RWPE2 (cell line): ENCODE measurements at regions not wholly inside any gene's neighbourhood (a gene's known extent, or its start where the extent isn't known, plus 50 kb on each side); places are given as distances from the start of the nearest gene placed in this dataset.

Experiments used
- ATAC-seq: fragments of 200-7000 bp; cut with Tn5 transposase; 3 replicates; pipeline ENCODE4 v1.9.1; 2021; ENCODE audit warnings: low read depth
- DNase-seq: peaks from one replicate; pipeline ENCODE4 v3.0.0-alpha.2; 2020; ENCODE audit warnings: low spot score
- H3K27ac ChIP-seq: fragments of 450-650 bp; 2 replicates; pipeline ENCODE4 v1.5.1; 2017; ENCODE audit warnings: mild to moderate bottlenecking; ENCODE audit not compliant: poor library complexity, severe bottlenecking
- H3K27me3 ChIP-seq: fragments of 250-450 bp; sonication (Bioruptor Pico); 2 replicates; pipeline ENCODE4 v1.5.1; 2021; ENCODE audit warnings: mild to moderate bottlenecking, moderate library complexity; ENCODE audit not compliant: insufficient read depth, poor library complexity, severe bottlenecking
- H3K36me3 ChIP-seq: fragments of 250-450 bp; sonication (Bioruptor Pico); 2 replicates; pipeline ENCODE4 v1.5.1; 2020; ENCODE audit warnings: low read depth, mild to moderate bottlenecking, moderate library complexity
- H3K4me1 ChIP-seq: fragments of 250-450 bp; sonication (Bioruptor Pico); 2 replicates; pipeline ENCODE4 v1.5.1; 2021; ENCODE audit warnings: mild to moderate bottlenecking, moderate library complexity; ENCODE audit not compliant: insufficient read depth, poor library complexity, severe bottlenecking
- H3K4me3 ChIP-seq: fragments of 250-450 bp; sonication (Bioruptor Pico); 2 replicates; pipeline ENCODE4 v1.5.1; 2021; ENCODE audit warnings: mild to moderate bottlenecking, moderate library complexity; ENCODE audit not compliant: severe bottlenecking
- H3K9me3 ChIP-seq: fragments of 250-450 bp; sonication (Bioruptor Pico); 2 replicates; pipeline ENCODE4 v1.5.1; 2021; ENCODE audit warnings: mild to moderate bottlenecking, moderate library complexity; ENCODE audit not compliant: severe bottlenecking
- TF ChIP-seq, protein P1 (sequence below): fragments of 450-650 bp; IDR thresholded peaks from one replicate; pipeline ENCODE4 v1.5.1; 2017; ENCODE audit warnings: mild to moderate bottlenecking, moderate library complexity; ENCODE audit not compliant: poor library complexity, severe bottlenecking

DNA sequence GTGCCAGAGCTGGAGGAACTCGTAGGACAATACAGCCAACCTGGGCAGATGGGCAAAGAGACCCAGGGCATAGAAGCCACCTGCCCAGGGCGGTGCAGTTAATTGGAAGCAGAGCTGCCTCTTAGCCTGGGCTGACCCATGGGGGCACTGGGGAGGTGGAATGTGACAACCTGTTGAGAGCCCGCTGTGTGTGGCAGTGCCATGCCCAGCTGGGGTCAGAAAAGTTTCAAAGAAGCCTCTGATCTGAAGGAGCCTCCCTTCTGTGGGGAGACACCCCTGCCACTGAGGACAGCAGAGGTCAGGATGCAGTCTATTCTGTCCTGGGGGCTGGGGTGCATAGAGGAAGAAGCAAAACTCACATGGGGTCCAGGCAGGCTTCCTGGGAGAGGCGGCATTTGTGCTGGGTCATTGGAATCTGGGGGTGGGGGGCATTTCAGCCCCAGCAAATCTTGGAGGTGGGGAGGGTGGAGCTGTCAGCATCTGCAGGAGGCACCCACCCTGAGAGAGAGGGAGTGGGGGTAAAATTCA is 176.1 kb upstream of the CIBAR2 start:
- ATAC-seq (no peak), DNase-seq (no peak)
- H3K9me3 ChIP-seq = no peaks in the 10 kb centered on the region
- no peak overlapping the region for H3K4me3 ChIP-seq
- H3K4me1 ChIP-seq = no peaks in the 10 kb centered on the region
- H3K36me3 ChIP-seq = no peaks in the 10 kb centered on the region
- TF ChIP-seq, protein P1, sequence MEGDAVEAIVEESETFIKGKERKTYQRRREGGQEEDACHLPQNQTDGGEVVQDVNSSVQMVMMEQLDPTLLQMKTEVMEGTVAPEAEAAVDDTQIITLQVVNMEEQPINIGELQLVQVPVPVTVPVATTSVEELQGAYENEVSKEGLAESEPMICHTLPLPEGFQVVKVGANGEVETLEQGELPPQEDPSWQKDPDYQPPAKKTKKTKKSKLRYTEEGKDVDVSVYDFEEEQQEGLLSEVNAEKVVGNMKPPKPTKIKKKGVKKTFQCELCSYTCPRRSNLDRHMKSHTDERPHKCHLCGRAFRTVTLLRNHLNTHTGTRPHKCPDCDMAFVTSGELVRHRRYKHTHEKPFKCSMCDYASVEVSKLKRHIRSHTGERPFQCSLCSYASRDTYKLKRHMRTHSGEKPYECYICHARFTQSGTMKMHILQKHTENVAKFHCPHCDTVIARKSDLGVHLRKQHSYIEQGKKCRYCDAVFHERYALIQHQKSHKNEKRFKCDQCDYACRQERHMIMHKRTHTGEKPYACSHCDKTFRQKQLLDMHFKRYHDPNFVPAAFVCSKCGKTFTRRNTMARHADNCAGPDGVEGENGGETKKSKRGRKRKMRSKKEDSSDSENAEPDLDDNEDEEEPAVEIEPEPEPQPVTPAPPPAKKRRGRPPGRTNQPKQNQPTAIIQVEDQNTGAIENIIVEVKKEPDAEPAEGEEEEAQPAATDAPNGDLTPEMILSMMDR = no peak
- no peak overlapping the region for H3K27ac ChIP-seq
- no peaks in the 10 kb centered on the region for H3K27me3 ChIP-seq

DNA sequence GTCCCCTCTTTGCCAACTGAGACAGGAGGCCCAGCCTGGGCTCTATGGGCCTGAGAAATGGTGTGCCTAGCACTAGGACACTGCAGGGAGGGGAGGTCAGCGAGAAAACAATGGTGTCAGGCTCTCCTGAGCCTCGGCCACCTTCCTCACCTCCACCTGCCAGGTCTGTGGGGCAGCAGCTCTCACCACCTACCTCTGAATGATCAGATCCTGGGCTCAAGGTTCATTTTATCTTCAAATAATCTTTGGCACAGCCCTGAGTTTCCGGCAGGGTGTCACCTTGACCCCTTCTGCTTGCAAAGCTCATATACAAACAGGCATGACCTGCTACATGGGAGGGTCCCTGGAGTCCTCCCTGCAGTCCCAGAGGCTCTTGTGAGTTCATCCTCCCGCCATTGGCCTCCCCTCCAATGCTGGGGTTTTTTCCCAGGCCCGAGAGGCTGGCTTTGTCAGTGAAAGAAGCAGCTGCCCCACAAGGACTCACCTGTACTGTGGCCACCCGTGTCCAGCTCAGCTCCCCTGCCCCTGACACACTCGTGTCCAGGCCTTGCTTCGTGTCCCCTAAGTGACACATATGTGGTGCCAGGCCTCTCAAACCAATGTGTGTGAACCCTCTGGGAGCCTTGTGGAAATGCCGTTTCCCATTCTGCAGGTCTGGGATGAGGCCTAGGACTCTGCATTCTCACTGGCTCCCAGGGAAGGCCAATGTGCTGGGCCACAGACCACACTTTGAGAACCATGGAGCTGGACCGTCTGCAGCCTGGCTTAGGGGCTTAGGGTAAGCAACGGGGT is 176.8 kb upstream of the CIBAR2 start:
- no peaks in the 10 kb centered on the region for H3K4me1 ChIP-seq

DNA sequence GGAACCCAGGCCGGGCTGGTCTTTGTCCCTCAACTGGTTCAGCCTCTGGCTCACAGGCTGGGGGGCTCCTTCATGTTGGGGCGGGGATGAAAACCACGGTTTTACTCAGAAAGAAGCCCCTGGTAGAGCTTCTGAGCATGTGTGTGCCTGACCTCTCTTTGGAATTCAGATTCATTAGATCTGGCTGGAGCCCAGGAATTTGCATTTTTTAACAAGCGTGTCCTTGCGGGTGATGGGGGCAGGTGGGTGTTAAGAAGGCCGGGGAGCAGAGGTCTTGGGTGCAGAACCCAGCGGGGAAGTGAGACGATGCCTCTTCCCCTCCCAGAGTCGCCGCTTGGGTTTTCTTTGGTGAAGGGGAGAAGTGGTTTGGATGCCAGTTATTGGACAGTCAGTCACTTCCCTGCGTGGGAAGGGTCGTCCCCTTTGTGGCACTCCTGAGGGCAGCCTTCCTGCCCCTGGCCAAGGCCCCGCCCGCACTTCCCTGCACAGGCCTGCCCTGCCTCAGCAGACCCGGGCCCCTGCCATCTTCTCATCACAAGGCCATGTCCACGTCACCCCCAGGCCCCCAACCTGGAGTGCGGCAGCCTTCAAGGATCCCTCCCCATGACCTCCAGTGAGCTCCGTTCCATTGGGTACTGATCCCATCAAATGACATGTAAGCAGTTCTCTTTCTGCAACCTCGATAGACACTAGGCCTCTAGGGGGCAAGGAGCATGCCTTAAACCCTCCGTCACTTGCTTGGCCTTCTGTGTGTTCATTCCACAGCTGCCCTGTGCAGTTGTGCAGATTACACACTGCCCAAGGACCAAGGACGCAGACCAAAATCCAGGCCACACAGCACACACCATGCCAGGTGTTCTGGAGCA is 177.7 kb upstream of the CIBAR2 start:
- no peaks in the 10 kb centered on the region for H3K4me1 ChIP-seq
- TF ChIP-seq, protein P1 = no peak
- no peak overlapping the region for H3K27ac ChIP-seq
- ATAC-seq = no peak
- no peaks in the 10 kb centered on the region for H3K36me3 ChIP-seq
- DNase-seq = no peak
- no peaks in the 10 kb centered on the region for H3K27me3 ChIP-seq
- H3K9me3 ChIP-seq = no peaks in the 10 kb centered on the region
- no peak overlapping the region for H3K4me3 ChIP-seq

More for the DNA sequence above, 176.8 kb upstream of the CIBAR2 start:
- Histone ChIP-seq H3K27me3 (no peaks in the 10 kb centered on the region), H3K9me3 (no peaks in the 10 kb centered on the region), H3K27ac (no peak overlapping the region), H3K36me3 (no peaks in the 10 kb centered on the region), H3K4me3 (no peak overlapping the region)
- no peak for DNase-seq
- ATAC-seq = no peak
- TF ChIP-seq, protein P1 = no peak

DNA sequence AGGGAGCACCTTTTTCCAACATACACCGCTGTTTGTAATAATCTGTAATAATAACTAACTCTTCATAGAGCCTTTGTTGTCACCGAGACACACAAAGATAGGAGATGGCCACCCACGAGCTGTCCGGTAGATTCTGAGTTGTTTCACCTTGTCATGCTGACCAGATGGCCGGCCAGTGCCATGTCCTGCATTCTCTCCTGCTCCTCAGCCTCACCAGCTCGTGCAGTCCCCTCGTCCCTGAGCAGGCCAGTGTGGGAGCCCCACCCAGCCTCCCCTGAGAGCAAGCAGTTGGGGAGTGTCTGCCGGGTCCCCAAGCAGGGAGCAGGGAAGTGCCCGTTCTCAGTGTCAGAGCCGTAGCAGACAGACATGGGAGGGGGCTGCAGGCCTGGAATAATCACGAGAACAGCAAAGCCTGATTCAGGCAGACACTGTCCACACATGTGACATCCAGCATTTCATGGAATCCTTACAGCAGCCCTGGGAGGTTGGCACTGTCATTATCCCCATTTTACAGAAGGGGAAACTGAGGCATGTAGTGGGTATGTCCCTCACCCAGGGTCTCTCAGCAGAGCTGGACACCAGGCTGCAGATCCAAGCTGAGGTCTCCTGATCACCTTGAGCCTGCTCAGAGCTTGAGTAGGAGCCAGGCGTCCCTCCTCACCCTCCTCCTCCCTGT is 178.5 kb upstream of the CIBAR2 start:
- no peak for ATAC-seq
- H3K4me1 ChIP-seq = no peaks in the 10 kb centered on the region
- H3K9me3 ChIP-seq = no peaks in the 10 kb centered on the region
- H3K4me3 ChIP-seq = no peak overlapping the region
- TF ChIP-seq, protein P1 = no peak
- no peaks in the 10 kb centered on the region for H3K27me3 ChIP-seq
- no peaks in the 10 kb centered on the region for H3K36me3 ChIP-seq
- no peak for DNase-seq
- H3K27ac ChIP-seq = no peak overlapping the region
